ENCODE measurements at regions not wholly inside any gene's neighbourhood (a gene's known extent, or its start where the extent isn't known, plus 50 kb on each side); places are given as distances from the start of the nearest gene placed in this dataset.

GRCh38 chrX:45894864-45895645 lies 650.2 kb downstream of the ZNF674 start:
- in situ Hi-C loops (cut with MboI; ENCODE audit: low sequenced_read_pairs), result no loop called here

GRCh38 chrX:45889471-45889870 lies 655.8 kb downstream of the ZNF674 start:
- in situ Hi-C loops (cut with MboI; ENCODE audit: low sequenced_read_pairs), result no loop called here

- in situ Hi-C loops (cut with MboI; ENCODE audit: low sequenced_read_pairs), result no loop called here
Measured at GRCh38 chrX:45888518-45888917, 656.7 kb downstream of the ZNF674 start.

GRCh38 chrX:45885931-45886330 lies 659.3 kb downstream of the ZNF674 start:
- in situ Hi-C loops (cut with MboI; ENCODE audit: low sequenced_read_pairs), result no loop called here

- in situ Hi-C loops (cut with MboI; ENCODE audit: low sequenced_read_pairs), result no loop called here
Measured at GRCh38 chrX:45879512-45879911, 665.7 kb downstream of the ZNF674 start.

GRCh38 chrX:45876206-45876605 lies 669.0 kb downstream of the ZNF674 start:
- in situ Hi-C loops (cut with MboI; ENCODE audit: low sequenced_read_pairs), result no loop called here

- in situ Hi-C loops (cut with MboI; ENCODE audit: low sequenced_read_pairs), result no loop called here
Measured at GRCh38 chrX:45873781-45874180, 671.4 kb downstream of the ZNF674 start.

GRCh38 chrX:45872480-45872879 lies 671.8 kb upstream of the DIPK2B start:
- in situ Hi-C loops (cut with MboI; ENCODE audit: low sequenced_read_pairs), result no loop called here

GRCh38 chrX:45868425-45868824 lies 667.7 kb upstream of the DIPK2B start:
- in situ Hi-C loops (cut with MboI; ENCODE audit: low sequenced_read_pairs), result no loop called here

GRCh38 chrX:45862801-45863200 lies 662.1 kb upstream of the DIPK2B start:
- in situ Hi-C loops (cut with MboI; ENCODE audit: low sequenced_read_pairs), result no loop called here

GRCh38 chrX:45860450-45860849 lies 659.8 kb upstream of the DIPK2B start:
- in situ Hi-C loops (cut with MboI; ENCODE audit: low sequenced_read_pairs), result no loop called here

- in situ Hi-C loops (cut with MboI; ENCODE audit: low sequenced_read_pairs), result no loop called here
Measured at GRCh38 chrX:45859407-45859806, 658.7 kb upstream of the DIPK2B start.

GRCh38 chrX:45852884-45853283 lies 652.2 kb upstream of the DIPK2B start:
- in situ Hi-C loops (cut with MboI; ENCODE audit: low sequenced_read_pairs), result no loop called here

GRCh38 chrX:45851434-45851991 lies 650.8 kb upstream of the DIPK2B start:
- in situ Hi-C loops (cut with MboI; ENCODE audit: low sequenced_read_pairs), result no loop called here

GRCh38 chrX:45850775-45851433 lies 650.2 kb upstream of the DIPK2B start:
- in situ Hi-C loops (cut with MboI; ENCODE audit: low sequenced_read_pairs), result no loop called here

- in situ Hi-C loops (cut with MboI; ENCODE audit: low sequenced_read_pairs), result no loop called here
Measured at GRCh38 chrX:45850197-45850774, 649.6 kb upstream of the DIPK2B start.

- in situ Hi-C loops (cut with MboI; ENCODE audit: low sequenced_read_pairs), result loop anchor here (25.0 kb wide), 1 partner anchor 312 kb away; no protein-coding TSS in a partner anchor
Measured at GRCh38 chrX:45849261-45849862, 648.7 kb upstream of the DIPK2B start.

GRCh38 chrX:45847961-45848360 lies 647.3 kb upstream of the DIPK2B start:
- in situ Hi-C loops (cut with MboI; ENCODE audit: low sequenced_read_pairs), result loop anchor here (25.0 kb wide), 1 partner anchor 311 kb away; no protein-coding TSS in a partner anchor

GRCh38 chrX:45846328-45846727 lies 645.7 kb upstream of the DIPK2B start:
- in situ Hi-C loops (cut with MboI; ENCODE audit: low sequenced_read_pairs), result loop anchor here (25.0 kb wide), 1 partner anchor 309 kb away; no protein-coding TSS in a partner anchor

- in situ Hi-C loops (cut with MboI; ENCODE audit: low sequenced_read_pairs), result loop anchor here (25.0 kb wide), 1 partner anchor 308 kb away; no protein-coding TSS in a partner anchor
Measured at GRCh38 chrX:45845142-45845541, 644.5 kb upstream of the DIPK2B start.

GRCh38 chrX:45843518-45843917 lies 642.8 kb upstream of the DIPK2B start:
- in situ Hi-C loops (cut with MboI; ENCODE audit: low sequenced_read_pairs), result loop anchor here (25.0 kb wide), 1 partner anchor 306 kb away; no protein-coding TSS in a partner anchor

All from HL-60/S4 treated with retinoic acid at 250 ng/mL for 4 days and 3 days (cell line).